PC-9 (cell line): ENCODE measurements at regions not wholly inside any gene's neighbourhood (a gene's known extent, or its start where the extent isn't known, plus 50 kb on each side); places are given as distances from the start of the nearest gene placed in this dataset.

Experiments used
- BruUV-seq: library from RNA; stranded (reverse); fragments of 400-500 nt; replicated peaks from 2 replicates; lab custom pipeline; 2021; lab: Mats Ljungman, UMichigan
- CTCF ChIA-PET: fragments of 300-600 bp; sonication (Branson Sonifier 250); formaldehyde crosslinking; loops from one replicate; lab custom pipeline; 2022; ENCODE audit warnings: antibody characterized with exemption; lab: Charles Lee
- POLR2A ChIA-PET: fragments of 300-600 bp; sonication (Branson Sonifier 250); formaldehyde crosslinking; loops from one replicate; lab custom pipeline; 2022; ENCODE audit warnings: antibody characterized with exemption; ENCODE audit not compliant: unreplicated experiment; lab: Charles Lee
- DNase-seq, 2 experiments: peaks; one replicate each; pipeline versions ENCODE4 v3.0.0 to v3.0.0-alpha.2; 2015 to 2022; ENCODE audit warnings: mixed read lengths in 1 of 2
- H2AFZ ChIP-seq: fragments of 200-600 bp; sonication (generic); 2 replicates; pipeline ENCODE4 v1.8.1; 2017; ENCODE audit warnings: antibody characterized with exemption
- H3F3A ChIP-seq: fragments of 200-600 bp; sonication (generic); 2 replicates; pipeline ENCODE4 v1.8.1; 2017; ENCODE audit warnings: antibody characterized with exemption, mild to moderate bottlenecking, low read depth; ENCODE audit not compliant: insufficient read depth
- H3K27ac ChIP-seq: fragments of 200-600 bp; sonication (generic); 2 replicates; pipeline ENCODE4 v1.6.1; 2016; ENCODE audit warnings: mixed run types
- H3K27me3 ChIP-seq: fragments of 200-600 bp; sonication (generic); 2 replicates; pipeline ENCODE4 v1.6.1; 2016; ENCODE audit warnings: low read depth, mixed run types; ENCODE audit not compliant: insufficient read depth
- H3K36me3 ChIP-seq: fragments of 200-600 bp; sonication (generic); 2 replicates; pipeline ENCODE4 v1.6.1; 2016; ENCODE audit warnings: low read depth, mixed run types
- H3K4me1 ChIP-seq: fragments of 200-600 bp; sonication (generic); replicated peaks from 2 replicates; pipeline ENCODE4 v1.6.1; 2016; ENCODE audit warnings: mixed run types; ENCODE audit not compliant: insufficient read depth
- H3K4me2 ChIP-seq: fragments of 200-600 bp; sonication (generic); 2 replicates; pipeline ENCODE4 v1.6.1; 2017; ENCODE audit warnings: mixed run types
- H3K4me3 ChIP-seq: fragments of 200-600 bp; sonication (generic); 2 replicates; pipeline ENCODE4 v1.6.1; 2016; ENCODE audit warnings: mixed run types
- H3K79me2 ChIP-seq: fragments of 200-600 bp; sonication (generic); 2 replicates; pipeline ENCODE4 v1.6.1; 2017; ENCODE audit warnings: low read depth, mixed run types
- H3K9me2 ChIP-seq: fragments of 200-600 bp; sonication (generic); 2 replicates; pipeline ENCODE4 v1.8.1; 2017; ENCODE audit warnings: mild to moderate bottlenecking; ENCODE audit not compliant: insufficient read depth
- H3K9me3 ChIP-seq: fragments of 200-600 bp; sonication (generic); 2 replicates; pipeline ENCODE4 v1.8.1; 2016; ENCODE audit warnings: low read depth; ENCODE audit not compliant: insufficient read depth
- H4K20me1 ChIP-seq: fragments of 200-600 bp; sonication (generic); 2 replicates; pipeline ENCODE4 v1.8.1; 2017; ENCODE audit not compliant: insufficient read depth
- CTCF ChIP-seq: fragments of 200-600 bp; sonication (generic); conservative IDR thresholded peaks from 2 replicates; pipeline ENCODE4 v1.6.1; 2017; ENCODE audit warnings: mixed run types, antibody characterized with exemption, mild to moderate bottlenecking, moderate library complexity
- EZH2 ChIP-seq: fragments of 200-600 bp; sonication (generic); IDR thresholded peaks from 2 replicates; pipeline ENCODE4 v1.8.0; 2017; ENCODE audit warnings: antibody characterized with exemption, low read depth
- intact Hi-C: fragments of 100-400 bp; cut with micrococcal nuclease; formaldehyde crosslinking; loops from one replicate; pipeline ENCODE4 v1.10.0; 2022; ENCODE audit not compliant: unreplicated experiment

- Histone ChIP-seq H4K20me1 (no peaks in the 10 kb centered on the region), H3K36me3 (no peaks in the 10 kb centered on the region), H2AFZ (no peak overlapping the region), H3K27me3 (no peaks in the 10 kb centered on the region), H3K4me1 (no peaks in the 10 kb centered on the region), H3K79me2 (no peaks in the 10 kb centered on the region), H3F3A (no peaks in the 10 kb centered on the region), H3K4me2 (no peak overlapping the region), H3K9me2 (no peaks in the 10 kb centered on the region), H3K9me3 (no peaks in the 10 kb centered on the region), H3K27ac (no peak overlapping the region), H3K4me3 (no peak overlapping the region)
- TF ChIP-seq CTCF (no peak), EZH2 (no peak)
- no peak for DNase-seq
- intact Hi-C loops: loop anchor here (10.0 kb wide), 1 partner anchor 316 kb away; no protein-coding TSS in a partner anchor
- CTCF ChIA-PET: no interaction called here
- no TSS peak for BruUV-seq
- POLR2A ChIA-PET: interaction anchor here (0.5 kb wide), 1 partner anchor 82 kb away, joined by 3 read pairs; no protein-coding TSS in a partner anchor
Measured at GRCh38 chr3:156029208-156029607, 91.2 kb upstream of the KCNAB1 start.

DNA sequence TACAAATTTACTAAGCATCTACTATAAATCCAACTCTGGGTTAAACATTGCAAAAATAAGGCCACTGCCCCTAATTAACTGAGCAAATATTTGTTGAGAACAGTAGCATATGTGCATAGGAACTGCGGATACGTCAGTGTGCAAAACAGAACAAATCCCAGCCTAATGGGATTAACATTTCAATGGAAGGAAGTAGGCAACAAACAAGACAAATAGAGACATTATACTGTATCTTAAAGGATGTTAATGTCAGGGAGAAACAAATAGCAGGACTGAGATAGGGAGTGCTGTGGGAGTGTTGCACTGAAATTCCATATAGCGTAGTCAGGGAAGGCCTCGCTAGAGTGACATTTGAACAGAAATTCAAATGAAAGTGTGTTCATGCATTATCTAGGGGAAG, 89.7 kb upstream of the KCNAB1 start:
- no peaks in the 10 kb centered on the region for H3K9me3 ChIP-seq

DNA sequence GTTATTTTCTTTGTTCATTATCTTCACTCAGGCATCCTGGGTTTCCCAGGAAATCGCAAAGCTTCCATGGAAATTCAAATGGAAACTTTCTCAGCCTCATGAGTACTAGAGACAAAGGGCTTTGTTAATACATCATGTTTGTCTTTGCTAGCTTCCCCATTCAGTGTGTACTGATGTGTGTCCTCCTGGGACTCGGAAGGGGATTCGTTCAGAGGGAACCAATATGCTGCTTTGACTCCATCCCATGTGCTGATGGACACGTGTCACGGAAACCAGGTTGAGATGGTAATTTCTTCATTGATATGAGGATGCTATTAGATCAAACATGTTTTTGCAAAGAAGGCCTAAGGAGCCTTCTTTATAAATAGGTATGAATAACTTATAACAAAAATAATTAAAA, 87.0 kb upstream of the KCNAB1 start:
- BruUV-seq: no TSS peak
- CTCF ChIA-PET: interaction anchor here (0.7 kb wide), 1 partner anchor 28 kb away, joined by 4 read pairs; no protein-coding TSS in a partner anchor
- Histone ChIP-seq H3K27ac (no peak overlapping the region), H3F3A (no peaks in the 10 kb centered on the region), H3K9me3 (no peaks in the 10 kb centered on the region), H3K9me2 (no peaks in the 10 kb centered on the region), H2AFZ (no peak overlapping the region), H3K36me3 (no peaks in the 10 kb centered on the region), H3K27me3 (no peaks in the 10 kb centered on the region), H3K4me2 (no peak overlapping the region), H3K4me1 (no peaks in the 10 kb centered on the region), H4K20me1 (no peaks in the 10 kb centered on the region), H3K79me2 (no peaks in the 10 kb centered on the region), H3K4me3 (no peak overlapping the region)
- POLR2A ChIA-PET: no interaction called here
- intact Hi-C loops: no loop called here
- DNase-seq: no peak
- no peak for TF ChIP-seq CTCF
- TF ChIP-seq EZH2: no peak

More for the DNA sequence above, 89.7 kb upstream of the KCNAB1 start:
- intact Hi-C loops: no loop called here
- no peak overlapping the region for H3K4me3 ChIP-seq
- POLR2A ChIA-PET: no interaction called here
- H3K4me1 ChIP-seq: no peaks in the 10 kb centered on the region
- TF ChIP-seq CTCF (no peak), EZH2 (no peak)
- no peaks in the 10 kb centered on the region for H3K27me3 ChIP-seq
- H3K79me2 ChIP-seq: no peaks in the 10 kb centered on the region
- no TSS peak for BruUV-seq
- DNase-seq: no peak
- H2AFZ ChIP-seq: no peak overlapping the region
- no peaks in the 10 kb centered on the region for H3K9me2 ChIP-seq
- H3K27ac ChIP-seq: no peak overlapping the region
- H3K4me2 ChIP-seq: no peak overlapping the region
- no peaks in the 10 kb centered on the region for H3F3A ChIP-seq
- no peaks in the 10 kb centered on the region for H3K36me3 ChIP-seq
- no peaks in the 10 kb centered on the region for H4K20me1 ChIP-seq
- CTCF ChIA-PET: no interaction called here
